MCF 10A (cell line): ENCODE measurements at regions not wholly inside any gene's neighbourhood (a gene's known extent, or its start where the extent isn't known, plus 50 kb on each side); places are given as distances from the start of the nearest gene placed in this dataset.
"Not testable (repeated sequence)": the region's sequence is repeated elsewhere in the genome, so short reads cannot be mapped to it uniquely, and the experiment has no call there.

ENCODE experiments used
- BruUV-seq: library from RNA; stranded (reverse); fragments of 400-500 nt; replicated peaks from 2 replicates; lab custom pipeline; 2021; lab: Mats Ljungman, UMichigan
- CTCF ChIA-PET: fragments of 300-600 bp; sonication (Branson Sonifier 250); formaldehyde crosslinking; extraction: SDS; loops from one replicate; lab custom pipeline; 2021; ENCODE audit warnings: antibody characterized with exemption, inconsistent platforms; lab: Yijun Ruan, JAX
- POLR2A ChIA-PET: fragments of 300-600, 350-650 bp; sonication (Branson Sonifier 250); formaldehyde crosslinking; extraction: SDS; loops from one replicate; lab custom pipeline; 2020; ENCODE audit warnings: antibody characterized with exemption, inconsistent platforms; lab: Yijun Ruan, JAX
- DNase-seq: peaks from one replicate; pipeline ENCODE4 v3.0.0-alpha.2; 2018; ENCODE audit not compliant: unreplicated experiment
- H3K27ac Mint-ChIP-seq: one replicate; pipeline ENCODE4 v1.8.0; 2022; ENCODE audit warnings: mild to moderate bottlenecking, low read depth, mixed read lengths; ENCODE audit not compliant: unreplicated experiment
- H3K27me3 Mint-ChIP-seq: one replicate; pipeline ENCODE4 v1.8.0; 2022; ENCODE audit warnings: mixed read lengths; ENCODE audit not compliant: insufficient read depth, unreplicated experiment
- H3K36me3 Mint-ChIP-seq: one replicate; pipeline ENCODE4 v1.8.0; 2022; ENCODE audit warnings: mild to moderate bottlenecking, moderate library complexity, mixed read lengths; ENCODE audit not compliant: insufficient read depth, unreplicated experiment
- H3K4me1 Mint-ChIP-seq: one replicate; pipeline ENCODE4 v1.8.0; 2022; ENCODE audit warnings: mixed read lengths; ENCODE audit not compliant: insufficient read depth, unreplicated experiment
- H3K4me3 Mint-ChIP-seq: one replicate; pipeline ENCODE4 v1.8.0; 2022; ENCODE audit warnings: mild to moderate bottlenecking, moderate library complexity, mixed read lengths; ENCODE audit not compliant: unreplicated experiment
- H3K9me3 Mint-ChIP-seq: one replicate; pipeline ENCODE4 v1.8.0; 2022; ENCODE audit warnings: mixed read lengths; ENCODE audit not compliant: unreplicated experiment
- intact Hi-C: fragments of 100-400 bp; cut with micrococcal nuclease; formaldehyde crosslinking; loops from 2 replicates; pipeline ENCODE4 v1.14.1; 2022
- TF ChIP-seq, protein P1 (sequence below): fragments of 200-600 bp; IDR thresholded peaks from one replicate; pipeline ENCODE4 v1.8.0; 2022; ENCODE audit warnings: antibody characterized with exemption, mild to moderate bottlenecking; ENCODE audit not compliant: unreplicated experiment

DNA sequence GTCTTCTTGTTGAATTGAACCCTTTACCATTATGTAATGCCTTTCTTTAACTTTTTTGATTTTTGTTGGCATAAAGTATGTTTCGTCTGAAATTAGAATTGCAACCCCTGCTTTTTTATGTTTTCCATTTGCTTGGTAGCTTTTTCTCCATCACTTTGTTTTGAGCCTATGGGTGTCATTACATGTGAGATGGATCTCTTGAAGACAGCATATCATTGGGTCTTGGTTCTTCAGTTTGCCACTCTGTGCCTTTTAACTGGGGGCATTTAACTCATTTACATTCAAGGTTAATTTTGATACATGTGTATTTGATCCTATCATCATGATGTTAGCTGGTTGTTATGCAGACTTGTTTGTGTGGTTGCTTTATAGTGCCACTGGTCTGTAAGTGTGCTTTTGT is 489.4 kb upstream of the TNP1 start:
- Mint-ChIP-seq H3K27ac (no peak overlapping the region), H3K4me1 (no peaks in the 10 kb centered on the region), H3K4me3 (no peak overlapping the region), H3K27me3 (no peaks in the 10 kb centered on the region), H3K9me3 (peaks cover 15% of the 10 kb centered on the region), H3K36me3 (no peaks in the 10 kb centered on the region)
- DNase-seq = no peak
- intact Hi-C loops = no loop called here
- TF ChIP-seq, protein P1, sequence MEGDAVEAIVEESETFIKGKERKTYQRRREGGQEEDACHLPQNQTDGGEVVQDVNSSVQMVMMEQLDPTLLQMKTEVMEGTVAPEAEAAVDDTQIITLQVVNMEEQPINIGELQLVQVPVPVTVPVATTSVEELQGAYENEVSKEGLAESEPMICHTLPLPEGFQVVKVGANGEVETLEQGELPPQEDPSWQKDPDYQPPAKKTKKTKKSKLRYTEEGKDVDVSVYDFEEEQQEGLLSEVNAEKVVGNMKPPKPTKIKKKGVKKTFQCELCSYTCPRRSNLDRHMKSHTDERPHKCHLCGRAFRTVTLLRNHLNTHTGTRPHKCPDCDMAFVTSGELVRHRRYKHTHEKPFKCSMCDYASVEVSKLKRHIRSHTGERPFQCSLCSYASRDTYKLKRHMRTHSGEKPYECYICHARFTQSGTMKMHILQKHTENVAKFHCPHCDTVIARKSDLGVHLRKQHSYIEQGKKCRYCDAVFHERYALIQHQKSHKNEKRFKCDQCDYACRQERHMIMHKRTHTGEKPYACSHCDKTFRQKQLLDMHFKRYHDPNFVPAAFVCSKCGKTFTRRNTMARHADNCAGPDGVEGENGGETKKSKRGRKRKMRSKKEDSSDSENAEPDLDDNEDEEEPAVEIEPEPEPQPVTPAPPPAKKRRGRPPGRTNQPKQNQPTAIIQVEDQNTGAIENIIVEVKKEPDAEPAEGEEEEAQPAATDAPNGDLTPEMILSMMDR = no peak
- POLR2A ChIA-PET = no interaction called here
- no TSS peak for BruUV-seq
- CTCF ChIA-PET = interaction anchor here (0.6 kb wide), 3 partner anchors 14 to 373 kb away, joined by 3 to 5 read pairs (median 3); no protein-coding TSS in a partner anchor

DNA sequence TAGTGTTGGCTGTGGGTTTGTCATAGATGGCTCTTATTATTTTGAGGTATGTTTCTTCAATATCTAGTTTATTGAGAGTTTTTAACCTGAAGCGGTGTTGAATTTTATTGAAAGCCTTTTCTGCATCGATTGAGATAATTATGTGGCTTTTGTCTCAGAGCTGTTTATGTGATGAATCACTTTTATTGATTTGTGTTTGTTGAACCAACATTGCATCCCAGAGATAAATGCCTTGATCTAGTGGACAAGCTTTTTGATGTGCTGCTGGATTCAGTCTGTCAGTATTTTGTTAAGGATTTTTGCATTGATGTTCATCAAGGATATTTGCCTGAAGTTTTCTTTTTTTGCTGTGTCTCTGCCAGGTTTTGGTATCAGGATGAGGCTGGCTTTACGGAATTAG is 487.8 kb upstream of the TNP1 start:
- H3K36me3 Mint-ChIP-seq, DNase-seq, POLR2A ChIA-PET, H3K27me3 Mint-ChIP-seq, H3K4me3 Mint-ChIP-seq, BruUV-seq, intact Hi-C loops, H3K4me1 Mint-ChIP-seq, H3K27ac Mint-ChIP-seq: not testable (repeated sequence)
- CTCF ChIA-PET = interaction anchor here (0.6 to 1.7 kb wide), 2 partner anchors 9 to 649 kb away, joined by 5 read pairs; no protein-coding TSS in a partner anchor
- H3K9me3 Mint-ChIP-seq = peaks cover 15% of the 10 kb centered on the region

DNA sequence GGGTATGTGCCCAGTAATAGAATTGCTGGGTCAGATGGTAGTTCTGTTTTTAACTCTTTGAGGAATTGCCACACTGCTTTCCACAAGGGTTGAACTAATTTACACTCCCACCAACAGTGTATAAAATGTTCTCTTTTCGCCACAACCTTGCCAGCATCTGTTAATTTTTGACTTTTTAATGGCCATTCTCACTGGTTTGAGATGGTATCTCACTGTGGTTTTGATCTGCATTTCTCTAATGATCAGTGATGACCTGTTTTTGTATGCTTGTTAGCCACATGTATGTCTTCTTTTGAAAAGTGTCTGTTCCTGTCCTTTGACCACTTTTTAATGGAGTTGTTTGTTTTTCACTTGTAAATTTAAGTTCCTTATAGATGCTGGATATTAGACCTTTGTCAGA is 486.2 kb upstream of the TNP1 start:
- H3K36me3 Mint-ChIP-seq, POLR2A ChIA-PET, intact Hi-C loops, DNase-seq, H3K4me1 Mint-ChIP-seq, H3K27ac Mint-ChIP-seq, H3K4me3 Mint-ChIP-seq, BruUV-seq, H3K27me3 Mint-ChIP-seq: not testable (repeated sequence)
- CTCF ChIA-PET = interaction anchor here (1.7 kb wide), 1 partner anchor 11 kb away, joined by 5 read pairs; no protein-coding TSS in a partner anchor
- peaks cover 15% of the 10 kb centered on the region for H3K9me3 Mint-ChIP-seq

DNA sequence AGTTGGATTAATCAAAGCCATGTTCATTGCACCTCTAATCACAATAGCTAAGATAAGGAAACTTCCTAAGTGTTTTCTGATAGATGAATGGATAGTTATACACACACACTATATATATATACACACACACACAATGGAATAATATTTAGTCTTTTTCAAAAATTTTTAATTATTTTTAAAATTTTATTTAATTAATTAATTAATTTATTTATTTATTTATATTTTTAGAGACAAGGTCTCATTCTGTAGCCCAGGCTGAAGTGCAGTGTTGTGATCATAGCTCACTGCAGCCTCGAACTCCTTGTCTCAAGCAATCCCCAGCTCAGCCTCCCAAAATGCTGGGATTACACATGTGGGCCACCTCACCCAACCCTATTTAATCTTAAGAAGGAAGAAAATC is 481.0 kb upstream of the TNP1 start:
- CTCF ChIA-PET = no interaction called here
- H3K4me3 Mint-ChIP-seq = no peak overlapping the region
- H3K36me3 Mint-ChIP-seq = no peaks in the 10 kb centered on the region

DNA sequence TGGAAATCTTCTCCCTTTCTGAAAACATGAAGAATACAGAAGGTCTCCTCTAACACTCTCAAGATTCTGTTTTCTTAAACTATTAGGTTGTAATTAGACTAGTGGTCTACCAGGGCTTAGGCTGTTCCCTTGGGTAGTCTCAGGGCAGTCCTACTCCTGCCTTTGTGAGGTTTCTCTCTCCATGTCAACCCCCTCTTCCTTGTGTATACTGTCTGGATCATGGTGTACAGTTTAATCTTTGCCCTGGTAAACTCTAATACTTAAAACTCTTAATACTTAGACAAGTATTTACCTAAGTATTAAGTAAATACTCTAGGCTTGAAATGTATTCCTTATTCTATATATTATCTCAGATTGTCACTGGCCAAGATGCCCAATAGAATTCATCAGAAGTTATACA is 480.3 kb upstream of the TNP1 start:
- Mint-ChIP-seq H3K4me3 (no peak overlapping the region), H3K9me3 (no peaks in the 10 kb centered on the region), H3K27ac (no peak overlapping the region), H3K36me3 (no peaks in the 10 kb centered on the region), H3K27me3 (no peaks in the 10 kb centered on the region), H3K4me1 (peaks cover 8% of the 10 kb centered on the region)
- ChIA-PET POLR2A (no interaction called here), CTCF (no interaction called here)
- TF ChIP-seq, protein P1 = no peak
- no peak for DNase-seq
- intact Hi-C loops = no loop called here
- no TSS peak for BruUV-seq

More for the DNA sequence above, 481.0 kb upstream of the TNP1 start:
- intact Hi-C loops = no loop called here
- no peaks in the 10 kb centered on the region for H3K9me3 Mint-ChIP-seq
- POLR2A ChIA-PET = no interaction called here
- H3K27ac Mint-ChIP-seq = no peak overlapping the region
- no TSS peak for BruUV-seq
- DNase-seq = no peak
- H3K4me1 Mint-ChIP-seq = peaks cover 8% of the 10 kb centered on the region
- no peaks in the 10 kb centered on the region for H3K27me3 Mint-ChIP-seq
- TF ChIP-seq, protein P1 = no peak
